Astrocyte (in vitro differentiated cells and primary cell): ENCODE measurements at regions not wholly inside any gene's neighbourhood (a gene's known extent, or its start where the extent isn't known, plus 50 kb on each side); places are given as distances from the start of the nearest gene placed in this dataset.
A peak's percentile ranks its signal among the peaks of the same experiment; 100 is the strongest.

Source experiments
- DNase-seq: peaks from one replicate; pipeline ENCODE4 v3.0.0-alpha.2; 2010; ENCODE audit warnings: low read depth
- FAIRE-seq: peaks from 2 replicates; lab custom pipeline; 2011; peaks lifted over from hg19 to GRCh38; lab: Jason Lieb, UNC
- H2AFZ ChIP-seq: 2 replicates; pipeline ENCODE4 v1.6.0; 2012; ENCODE audit warnings: low read depth, low read length, inconsistent platforms
- H3K27ac ChIP-seq: 2 replicates; pipeline ENCODE4 v1.5.1; 2011; ENCODE audit warnings: low read depth, low read length, inconsistent platforms
- H3K27me3 ChIP-seq: 2 replicates; pipeline ENCODE4 v1.6.0; 2011; ENCODE audit warnings: low read length, inconsistent platforms; ENCODE audit not compliant: insufficient read depth
- H3K36me3 ChIP-seq: 2 replicates; pipeline ENCODE4 v1.5.1; 2011; ENCODE audit warnings: low read length, inconsistent platforms; ENCODE audit not compliant: insufficient read depth
- H3K4me1 ChIP-seq: 2 replicates; pipeline ENCODE4 v1.5.1; 2011; ENCODE audit warnings: low read length, inconsistent platforms; ENCODE audit not compliant: insufficient read depth
- H3K4me2 ChIP-seq: 2 replicates; pipeline ENCODE4 v1.6.0; 2012; ENCODE audit warnings: low read length, inconsistent platforms
- H3K4me3 ChIP-seq: 2 replicates; pipeline ENCODE4 v1.5.1; 2011; ENCODE audit warnings: low read depth, mild to moderate bottlenecking, low read length, inconsistent platforms; ENCODE audit not compliant: insufficient read depth
- H3K79me2 ChIP-seq: 2 replicates; pipeline ENCODE4 v1.6.0; 2012; ENCODE audit warnings: mild to moderate bottlenecking, low read length, inconsistent platforms; ENCODE audit not compliant: insufficient read depth
- H3K9ac ChIP-seq: 2 replicates; pipeline ENCODE4 v1.6.0; 2012; ENCODE audit warnings: mild to moderate bottlenecking, low read length, inconsistent platforms
- H3K9me3 ChIP-seq: 2 replicates; pipeline ENCODE4 v1.5.1; 2012; ENCODE audit warnings: low read depth, mild to moderate bottlenecking, low read length, inconsistent platforms; ENCODE audit not compliant: insufficient read depth
- H4K20me1 ChIP-seq: 2 replicates; pipeline ENCODE4 v1.6.0; 2012; ENCODE audit warnings: low read length, inconsistent platforms; ENCODE audit not compliant: insufficient read depth
- H3K27ac Mint-ChIP-seq: one replicate; pipeline ENCODE4 v1.8.0; 2021; ENCODE audit warnings: mild to moderate bottlenecking, mixed read lengths; ENCODE audit not compliant: unreplicated experiment
- H3K27me3 Mint-ChIP-seq: one replicate; pipeline ENCODE4 v1.8.0; 2021; ENCODE audit warnings: low read depth, mixed read lengths; ENCODE audit not compliant: unreplicated experiment
- H3K36me3 Mint-ChIP-seq: one replicate; pipeline ENCODE4 v1.8.0; 2021; ENCODE audit warnings: low read depth, mixed read lengths; ENCODE audit not compliant: unreplicated experiment
- H3K4me1 Mint-ChIP-seq: one replicate; pipeline ENCODE4 v1.8.0; 2021; ENCODE audit warnings: low read depth, mixed read lengths; ENCODE audit not compliant: unreplicated experiment
- H3K4me3 Mint-ChIP-seq: one replicate; pipeline ENCODE4 v1.8.0; 2021; ENCODE audit warnings: mild to moderate bottlenecking, moderate library complexity, mixed read lengths; ENCODE audit not compliant: unreplicated experiment
- H3K9me3 Mint-ChIP-seq: one replicate; pipeline ENCODE4 v1.8.0; 2021; ENCODE audit warnings: mild to moderate bottlenecking, mixed read lengths; ENCODE audit not compliant: unreplicated experiment
- CTCF ChIP-seq: IDR thresholded peaks from 2 replicates; pipeline ENCODE4 v1.5.1; 2011; ENCODE audit warnings: low read depth, mild to moderate bottlenecking, inconsistent platforms, low read length, moderate library complexity; ENCODE audit not compliant: insufficient read depth
- EZH2 ChIP-seq: IDR thresholded peaks from 2 replicates; pipeline ENCODE4 v1.6.1; 2012; ENCODE audit warnings: mild to moderate bottlenecking, low read length, inconsistent platforms; ENCODE audit not compliant: insufficient read depth

GRCh38 chr22:25388415-25388814 is 169.0 kb downstream of the CRYBB2 start:
- Mint-ChIP-seq H3K4me3 (peak overlapping the region; percentile 28), H3K27ac (no peak overlapping the region), H3K4me1 (peaks cover 19% of the 10 kb centered on the region), H3K9me3 (no peaks in the 10 kb centered on the region), H3K27me3 (peaks cover 13% of the 10 kb centered on the region), H3K36me3 (peaks cover 4% of the 10 kb centered on the region)
- no peak overlapping the region for H3K27ac ChIP-seq
- H3K36me3 ChIP-seq, result no peaks in the 10 kb centered on the region
- no peaks in the 10 kb centered on the region for H3K4me1 ChIP-seq
- no peak for DNase-seq
- no peak for FAIRE-seq
- no peak overlapping the region for H3K9ac ChIP-seq
- H3K4me2 ChIP-seq, result no peak overlapping the region
- no peaks in the 10 kb centered on the region for H3K9me3 ChIP-seq
- no peak overlapping the region for H2AFZ ChIP-seq
- H3K4me3 ChIP-seq, result no peak overlapping the region
- no peaks in the 10 kb centered on the region for H3K27me3 ChIP-seq
- peaks cover 50% of the 10 kb centered on the region for H3K79me2 ChIP-seq
- H4K20me1 ChIP-seq, result peaks cover 88% of the 10 kb centered on the region
- TF ChIP-seq CTCF, result no peak

GRCh38 chr22:25388866-25389540 is 169.6 kb downstream of the CRYBB2 start:
- Mint-ChIP-seq H3K27me3 (peaks cover 13% of the 10 kb centered on the region), H3K4me1 (peaks cover 19% of the 10 kb centered on the region), H3K4me3 (peak overlapping the region; percentile 28), H3K27ac (peak overlapping the region; percentile 63), H3K36me3 (peaks cover 4% of the 10 kb centered on the region), H3K9me3 (no peaks in the 10 kb centered on the region)
- Histone ChIP-seq H2AFZ (no peak overlapping the region), H3K36me3 (no peaks in the 10 kb centered on the region), H3K4me2 (no peak overlapping the region), H3K79me2 (peaks cover 50% of the 10 kb centered on the region), H3K9me3 (no peaks in the 10 kb centered on the region), H3K4me1 (no peaks in the 10 kb centered on the region), H3K4me3 (no peak overlapping the region), H3K27ac (no peak overlapping the region), H4K20me1 (peaks cover 87% of the 10 kb centered on the region), H3K9ac (no peak overlapping the region), H3K27me3 (no peaks in the 10 kb centered on the region)
- TF ChIP-seq CTCF (no peak), EZH2 (no peak)
- FAIRE-seq, result no peak
- DNase-seq, result no peak

- DNase-seq (no peak), FAIRE-seq (no peak)
- H3K4me1 ChIP-seq, result no peaks in the 10 kb centered on the region
- Mint-ChIP-seq H3K36me3 (peaks cover 4% of the 10 kb centered on the region), H3K9me3 (no peaks in the 10 kb centered on the region), H3K4me1 (peaks cover 19% of the 10 kb centered on the region), H3K4me3 (no peak overlapping the region), H3K27ac (no peak overlapping the region), H3K27me3 (peaks cover 13% of the 10 kb centered on the region)
- peaks cover 85% of the 10 kb centered on the region for H4K20me1 ChIP-seq
- H2AFZ ChIP-seq, result no peak overlapping the region
- TF ChIP-seq EZH2, result no peak
- TF ChIP-seq CTCF, result no peak
- H3K27ac ChIP-seq, result no peak overlapping the region
- H3K79me2 ChIP-seq, result peaks cover 53% of the 10 kb centered on the region
- no peak overlapping the region for H3K9ac ChIP-seq
- no peak overlapping the region for H3K4me3 ChIP-seq
- H3K9me3 ChIP-seq, result no peaks in the 10 kb centered on the region
- no peak overlapping the region for H3K4me2 ChIP-seq
- no peaks in the 10 kb centered on the region for H3K27me3 ChIP-seq
- no peaks in the 10 kb centered on the region for H3K36me3 ChIP-seq
Observed at GRCh38 chr22:25389541-25389919, 170.1 kb downstream of the CRYBB2 start.
